ENCODE measurements at regions not wholly inside any gene's neighbourhood (a gene's known extent, or its start where the extent isn't known, plus 50 kb on each side); places are given as distances from the start of the nearest gene placed in this dataset.

DNA sequence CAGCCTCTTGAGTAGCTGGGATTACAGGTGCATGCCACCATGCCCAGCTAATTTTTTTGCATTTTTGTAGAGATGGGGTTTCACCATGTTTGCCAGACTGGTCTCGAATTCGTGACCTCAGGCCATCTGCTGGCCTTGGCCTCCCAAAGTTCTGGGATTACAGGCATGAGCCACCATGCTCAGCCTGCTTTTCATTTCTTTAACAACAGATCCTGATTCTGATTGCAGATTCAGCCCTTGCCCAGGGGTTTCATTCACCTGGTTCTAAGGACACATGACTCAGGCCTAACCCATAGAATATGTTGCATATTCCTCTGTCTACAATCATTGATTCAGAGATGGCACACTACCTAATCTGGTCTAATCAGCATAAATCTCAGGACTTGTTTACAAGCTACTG lies 56.1 kb upstream of the CCDC112 start:
- intact Hi-C loops (cut with DNase I) = no loop called here

DNA sequence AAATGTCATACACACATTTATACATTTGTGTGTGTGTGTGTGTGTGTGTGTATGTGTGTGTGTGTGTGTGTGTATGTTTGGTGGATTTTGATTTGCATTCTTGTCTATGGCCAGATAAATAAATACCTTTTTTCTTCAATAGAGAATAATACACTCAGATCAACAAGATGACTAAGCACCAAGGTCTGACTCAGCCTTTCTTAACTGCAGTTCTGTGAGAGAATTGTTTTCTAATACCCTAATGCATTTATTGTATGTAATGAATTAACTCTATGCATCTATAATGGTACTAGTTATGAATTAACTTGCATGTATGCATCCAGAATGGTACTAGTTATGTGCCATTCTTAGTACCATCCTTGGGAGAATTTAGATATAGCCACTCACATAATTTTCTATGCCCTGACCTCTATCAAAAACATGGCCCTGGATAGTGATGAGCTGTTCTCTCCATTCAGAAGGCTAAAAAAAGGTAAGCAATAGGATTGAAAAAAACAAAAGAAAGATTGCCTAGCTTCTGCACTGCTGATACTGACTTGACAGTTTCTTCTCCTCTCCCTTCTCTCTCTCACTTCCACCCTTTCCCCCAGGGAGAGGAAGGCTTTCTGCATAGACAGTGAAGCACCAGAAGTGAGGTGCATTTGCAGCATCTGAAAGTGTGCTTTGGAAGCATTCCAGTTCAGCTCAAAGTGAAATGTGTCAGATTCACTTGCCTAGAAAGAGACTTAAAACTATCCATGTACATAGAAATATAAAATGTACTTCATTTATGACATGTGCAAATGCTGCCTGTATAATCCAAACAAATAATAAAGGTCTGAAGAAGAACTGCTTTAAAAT lies 55.1 kb upstream of the CCDC112 start:
- H3K4me1 ChIP-seq = peaks cover 12% of the 10 kb centered on the region
- H3K36me3 ChIP-seq (ENCODE audit: insufficient read depth in 1 of 2, low read depth in 1 of 2) = no peaks in the 10 kb centered on the region
- ATAC-seq (peak in 1 of 4 donors; percentile 38), DNase-seq (no peak)
- TF ChIP-seq, protein P1, sequence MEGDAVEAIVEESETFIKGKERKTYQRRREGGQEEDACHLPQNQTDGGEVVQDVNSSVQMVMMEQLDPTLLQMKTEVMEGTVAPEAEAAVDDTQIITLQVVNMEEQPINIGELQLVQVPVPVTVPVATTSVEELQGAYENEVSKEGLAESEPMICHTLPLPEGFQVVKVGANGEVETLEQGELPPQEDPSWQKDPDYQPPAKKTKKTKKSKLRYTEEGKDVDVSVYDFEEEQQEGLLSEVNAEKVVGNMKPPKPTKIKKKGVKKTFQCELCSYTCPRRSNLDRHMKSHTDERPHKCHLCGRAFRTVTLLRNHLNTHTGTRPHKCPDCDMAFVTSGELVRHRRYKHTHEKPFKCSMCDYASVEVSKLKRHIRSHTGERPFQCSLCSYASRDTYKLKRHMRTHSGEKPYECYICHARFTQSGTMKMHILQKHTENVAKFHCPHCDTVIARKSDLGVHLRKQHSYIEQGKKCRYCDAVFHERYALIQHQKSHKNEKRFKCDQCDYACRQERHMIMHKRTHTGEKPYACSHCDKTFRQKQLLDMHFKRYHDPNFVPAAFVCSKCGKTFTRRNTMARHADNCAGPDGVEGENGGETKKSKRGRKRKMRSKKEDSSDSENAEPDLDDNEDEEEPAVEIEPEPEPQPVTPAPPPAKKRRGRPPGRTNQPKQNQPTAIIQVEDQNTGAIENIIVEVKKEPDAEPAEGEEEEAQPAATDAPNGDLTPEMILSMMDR (IDR thresholded peaks at IDR 0.05) = no peak
- H3K27me3 ChIP-seq (ENCODE audit: insufficient read depth in 3 of 3, low read length in 2 of 3) = no peaks in the 10 kb centered on the region
- no peak overlapping the region for H3K4me3 ChIP-seq
- intact Hi-C loops (cut with DNase I) = no loop called here
- H3K27ac ChIP-seq = peak overlapping the region; percentile 11
- no peaks in the 10 kb centered on the region for H3K9me3 ChIP-seq

More for the DNA sequence above, 56.1 kb upstream of the CCDC112 start:
- TF ChIP-seq, protein P1 (IDR thresholded peaks at IDR 0.05) = no peak
- H3K27me3 ChIP-seq (ENCODE audit: insufficient read depth in 3 of 3, low read length in 2 of 3) = no peaks in the 10 kb centered on the region
- no peak overlapping the region for H3K27ac ChIP-seq
- peaks cover 12% of the 10 kb centered on the region for H3K4me1 ChIP-seq
- ATAC-seq (no peak), DNase-seq (no peak)
- no peaks in the 10 kb centered on the region for H3K36me3 ChIP-seq (ENCODE audit: insufficient read depth in 1 of 2, low read depth in 1 of 2)
- H3K9me3 ChIP-seq = no peaks in the 10 kb centered on the region
- 74 to 93% (median 80%) methylated on average over 2 of the region's 2 CpGs for WGBS, 3 donors
- no peak overlapping the region for H3K4me3 ChIP-seq

DNA sequence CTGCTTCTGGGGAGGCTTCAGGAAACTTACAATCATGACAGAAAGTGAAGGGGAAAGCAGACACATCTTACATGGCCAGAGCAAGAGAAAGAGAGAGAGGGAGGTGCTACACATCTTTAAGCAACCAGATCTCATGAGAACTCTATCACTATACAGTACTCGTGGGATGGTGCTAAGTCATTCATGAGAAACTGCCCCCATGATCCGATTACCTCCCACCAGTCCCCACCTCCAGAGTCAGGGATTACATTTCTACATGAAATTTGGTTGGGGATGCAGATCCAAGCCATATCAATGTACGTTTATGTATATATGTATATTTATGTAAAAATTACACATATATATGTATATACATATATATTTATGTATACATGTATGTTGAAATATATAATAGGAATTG lies 54.4 kb upstream of the CCDC112 start:
- DNase-seq (no peak), ATAC-seq (no peak)
- WGBS, 3 donors = 77 to 85% (median 81%) methylated on average over 3 of the region's 3 CpGs
- no peaks in the 10 kb centered on the region for H3K27me3 ChIP-seq (ENCODE audit: insufficient read depth in 3 of 3, low read length in 2 of 3)
- H3K9me3 ChIP-seq = no peaks in the 10 kb centered on the region
- H3K4me1 ChIP-seq = peaks cover 12% of the 10 kb centered on the region
- H3K36me3 ChIP-seq (ENCODE audit: insufficient read depth in 1 of 2, low read depth in 1 of 2) = no peaks in the 10 kb centered on the region
- H3K4me3 ChIP-seq = no peak overlapping the region
- intact Hi-C loops (cut with DNase I) = no loop called here
- TF ChIP-seq, protein P1 (IDR thresholded peaks at IDR 0.05) = no peak
- no peak overlapping the region for H3K27ac ChIP-seq

DNA sequence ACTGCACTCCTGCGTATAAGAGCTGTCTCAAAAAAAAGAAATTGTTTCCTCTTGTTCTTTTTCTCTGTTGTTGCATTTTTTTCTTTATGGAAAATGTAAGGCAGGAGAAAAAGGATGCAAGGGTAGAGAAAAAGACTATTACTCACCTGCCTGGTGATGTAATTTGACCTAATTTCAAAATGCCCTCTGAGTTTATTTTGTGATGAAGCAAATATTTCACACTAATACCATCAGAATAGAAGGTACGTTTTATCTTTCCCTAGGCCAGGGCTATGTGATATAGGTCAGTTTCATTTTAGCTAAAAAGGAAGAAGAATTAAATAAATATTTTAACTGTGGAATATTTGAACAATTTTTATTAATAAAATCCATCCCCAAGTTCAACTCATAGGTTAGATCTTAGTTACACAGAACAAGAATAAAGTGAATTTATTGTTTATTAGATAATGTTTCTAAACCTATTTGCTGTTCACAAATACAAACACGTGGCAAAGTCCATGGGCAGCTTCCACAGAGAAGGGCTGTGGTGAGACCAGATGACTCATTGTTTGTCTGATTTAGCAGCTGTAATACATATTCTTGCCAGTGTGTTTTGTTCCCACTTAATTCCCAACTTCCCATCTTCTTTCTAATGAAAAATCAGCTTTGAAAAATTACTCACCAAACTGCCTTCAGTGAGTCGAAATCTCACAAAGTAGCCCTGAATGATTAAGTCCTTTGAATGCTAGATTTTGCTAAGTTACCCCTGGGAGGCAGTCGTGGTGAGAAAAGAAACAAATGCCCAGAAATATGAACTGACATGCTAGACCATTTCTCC lies 52.8 kb upstream of the CCDC112 start:
- no peaks in the 10 kb centered on the region for H3K9me3 ChIP-seq
- peak; percentile 84 to 96 (median 92) for ATAC-seq
- peak overlapping the region; percentile 61 for H3K27ac ChIP-seq
- peaks cover 12% of the 10 kb centered on the region for H3K4me1 ChIP-seq
- no peaks in the 10 kb centered on the region for H3K36me3 ChIP-seq (ENCODE audit: insufficient read depth in 1 of 2, low read depth in 1 of 2)
- TF ChIP-seq, protein P1 (IDR thresholded peaks at IDR 0.05) = peak; percentile 24
- 37 to 45% (median 41%) methylated on average over 5 of the region's 5 CpGs for WGBS, 3 donors
- H3K27me3 ChIP-seq (ENCODE audit: insufficient read depth in 3 of 3, low read length in 2 of 3) = no peaks in the 10 kb centered on the region
- DNase-seq = peak in 1 of 2 donors; percentile 32
- intact Hi-C loops (cut with DNase I) = no loop called here
- no peak overlapping the region for H3K4me3 ChIP-seq

Measured in psoas muscle (tissue), 7 donors.